ENCODE measurements at regions not wholly inside any gene's neighbourhood (a gene's known extent, or its start where the extent isn't known, plus 50 kb on each side); places are given as distances from the start of the nearest gene placed in this dataset.

GRCh38 chr18:22678486-22678885 lies 254.6 kb upstream of the RBBP8 start:
- no peak for DNase-seq

GRCh38 chr18:22680944-22681343 lies 252.2 kb upstream of the RBBP8 start:
- DNase-seq, result no peak

GRCh38 chr18:22681908-22682307 lies 251.2 kb upstream of the RBBP8 start:
- no peak for DNase-seq

GRCh38 chr18:22682720-22683119 lies 250.4 kb upstream of the RBBP8 start:
- no peak for DNase-seq

- DNase-seq, result peak; percentile 99
Measured at GRCh38 chr18:22683196-22683676, 249.9 kb upstream of the RBBP8 start.

- no peak for DNase-seq
Measured at GRCh38 chr18:22683786-22684185, 249.3 kb upstream of the RBBP8 start.

GRCh38 chr18:22684268-22684667 lies 248.9 kb upstream of the RBBP8 start:
- no peak for DNase-seq

GRCh38 chr18:22685788-22686187 lies 247.3 kb upstream of the RBBP8 start:
- no peak for DNase-seq

- DNase-seq, result no peak
Measured at GRCh38 chr18:22687892-22688680, 245.0 kb upstream of the RBBP8 start.

GRCh38 chr18:22688877-22689496 lies 244.1 kb upstream of the RBBP8 start:
- DNase-seq, result no peak

GRCh38 chr18:22689712-22690111 lies 243.4 kb upstream of the RBBP8 start:
- DNase-seq, result no peak

- DNase-seq, result no peak
Measured at GRCh38 chr18:22690556-22690955, 242.6 kb upstream of the RBBP8 start.

GRCh38 chr18:22691946-22692710 lies 241.0 kb upstream of the RBBP8 start:
- no peak for DNase-seq

- no peak for DNase-seq
Measured at GRCh38 chr18:22694954-22695353, 238.2 kb upstream of the RBBP8 start.

GRCh38 chr18:22695674-22696073 lies 237.5 kb upstream of the RBBP8 start:
- DNase-seq, result no peak

GRCh38 chr18:22697561-22697960 lies 235.6 kb upstream of the RBBP8 start:
- no peak for DNase-seq

GRCh38 chr18:22698711-22699110 lies 234.4 kb upstream of the RBBP8 start:
- DNase-seq, result no peak

- no peak for DNase-seq
Measured at GRCh38 chr18:22699629-22700028, 233.5 kb upstream of the RBBP8 start.

- no peak for DNase-seq
Measured at GRCh38 chr18:22700920-22701319, 232.2 kb upstream of the RBBP8 start.

- DNase-seq, result no peak
Measured at GRCh38 chr18:22701326-22701725, 231.8 kb upstream of the RBBP8 start.

- no peak for DNase-seq
Measured at GRCh38 chr18:22701795-22702194, 231.3 kb upstream of the RBBP8 start.

- DNase-seq, result no peak
Measured at GRCh38 chr18:22702806-22703205, 230.3 kb upstream of the RBBP8 start.

- peak; percentile 60 for DNase-seq
Measured at GRCh38 chr18:22703883-22704585, 229.1 kb upstream of the RBBP8 start.

All from NCI-H1092 treated with DMSO at 0.1 percent for 48 hours (cell line).